HG02970 (cell line): ENCODE measurements at regions not wholly inside any gene's neighbourhood (a gene's known extent, or its start where the extent isn't known, plus 50 kb on each side); places are given as distances from the start of the nearest gene placed in this dataset.

Experiments used
- ATAC-seq: cut with Tn5 transposase; IDR thresholded peaks from one replicate; pipeline ENCODE4 v1.9.1; 2021; ENCODE audit warnings: mild to moderate bottlenecking, moderate library complexity, moderate number of reproducible peaks; ENCODE audit not compliant: unreplicated experiment, low FRiP score

DNA sequence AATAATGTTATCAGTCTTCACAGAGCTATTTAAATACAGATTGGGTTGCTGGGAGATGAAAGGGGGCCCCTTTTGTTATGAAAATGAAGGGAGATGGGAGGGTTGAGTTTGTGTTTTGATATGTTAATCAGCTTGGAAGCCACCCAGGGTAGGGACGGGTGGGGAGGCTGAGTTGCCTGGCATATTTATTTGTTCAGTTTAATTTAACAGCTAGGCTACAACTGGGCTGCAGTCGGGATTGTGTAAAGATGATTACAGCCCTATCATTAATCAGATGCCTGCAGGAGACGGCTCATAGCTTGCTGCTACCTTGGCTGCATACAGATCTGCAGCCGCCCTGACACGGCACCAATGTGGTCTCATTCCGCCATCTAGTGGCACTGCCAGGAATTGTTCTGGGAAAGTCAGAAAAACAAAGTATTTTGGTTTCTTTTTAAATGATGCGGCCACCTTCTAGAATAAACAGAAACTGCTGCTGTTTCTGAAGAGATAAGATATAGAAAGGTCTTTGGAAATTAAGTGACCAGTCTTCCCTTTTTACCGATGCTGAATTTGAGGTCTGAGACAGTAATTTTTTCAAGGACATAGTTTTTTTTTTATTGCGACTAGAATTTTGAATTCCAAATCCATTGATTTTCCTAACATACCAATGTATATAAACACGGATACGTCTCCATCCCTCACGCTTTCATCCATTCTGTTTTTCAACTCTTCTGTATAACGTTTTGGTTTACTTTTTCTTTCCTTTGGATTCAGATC is 458.0 kb upstream of the ASIC2 start:
- ATAC-seq = no peak

DNA sequence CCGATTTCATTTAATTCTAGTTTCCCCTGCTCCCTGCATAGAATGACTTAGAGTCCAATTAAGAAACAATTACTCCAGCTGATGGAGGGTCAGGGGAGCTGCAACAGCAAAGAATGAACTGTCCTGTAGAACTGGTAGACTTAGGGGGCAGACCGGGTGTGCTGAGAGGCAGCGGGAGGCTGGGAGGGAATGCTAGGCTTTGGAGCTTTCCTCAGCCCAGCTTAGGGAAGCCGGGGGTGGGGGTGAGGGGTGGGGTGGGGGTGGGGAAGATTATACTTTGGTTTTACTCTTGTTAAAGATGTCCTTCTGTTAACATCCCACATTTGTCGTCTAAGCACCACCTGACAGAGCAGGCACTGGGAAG is 458.6 kb upstream of the ASIC2 start:
- ATAC-seq = no peak

DNA sequence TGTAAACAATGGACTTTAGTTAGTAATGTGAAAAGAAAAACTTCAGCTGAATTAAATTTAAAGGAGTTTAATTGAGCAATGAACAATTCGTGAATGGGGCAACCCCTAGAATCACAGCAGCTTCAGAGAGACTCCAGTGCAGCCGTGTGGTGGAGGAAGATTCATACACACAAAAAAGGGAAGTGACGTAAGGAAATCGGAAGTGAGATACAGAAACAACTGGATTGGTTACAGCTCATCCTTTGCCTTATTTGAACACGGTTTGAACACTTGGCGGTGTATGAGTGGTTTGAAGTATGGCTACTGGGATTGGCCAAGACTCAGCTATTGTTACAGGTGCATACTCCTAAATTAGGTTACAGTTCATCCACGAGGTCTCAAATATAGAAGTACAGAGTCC is 460.4 kb upstream of the ASIC2 start:
- no peak for ATAC-seq

DNA sequence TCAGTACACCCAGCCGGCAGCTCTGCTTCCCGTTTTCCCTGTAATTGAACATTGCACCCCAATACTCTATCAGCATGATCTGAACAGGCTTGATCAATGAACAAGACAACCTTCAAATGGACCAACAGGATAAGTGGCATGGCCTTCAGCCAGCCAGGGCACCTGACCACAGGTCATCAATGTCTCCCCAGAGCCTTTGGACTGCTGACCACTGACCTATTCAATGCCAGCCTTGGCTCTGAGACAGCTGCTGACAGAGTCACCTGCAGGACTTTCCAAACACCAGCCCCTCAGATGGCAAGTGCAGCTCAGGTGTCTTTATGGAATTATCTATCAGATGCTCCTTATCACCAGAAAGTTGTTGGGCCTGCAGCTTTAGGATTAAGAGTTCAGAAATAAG is 462.9 kb upstream of the ASIC2 start:
- ATAC-seq = no peak

DNA sequence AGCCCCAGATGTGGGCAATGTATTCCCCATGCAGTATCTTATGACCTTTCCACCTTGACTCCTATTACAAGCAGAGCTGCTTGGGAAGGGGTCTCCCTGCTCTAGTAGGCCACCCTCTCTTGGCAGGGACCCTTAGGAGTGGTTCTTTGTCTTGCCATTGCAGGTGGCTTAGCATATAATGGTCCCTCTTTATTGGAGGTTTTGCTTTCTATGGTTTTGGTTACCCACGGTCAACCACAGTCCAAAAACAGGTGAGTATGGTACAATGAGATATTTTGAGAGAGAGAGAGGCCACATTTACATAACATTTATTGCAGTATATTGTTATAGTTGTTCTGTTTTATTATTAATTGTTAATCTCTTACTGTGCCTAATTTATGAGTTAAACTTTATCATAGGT is 472.8 kb upstream of the ASIC2 start:
- no peak for ATAC-seq

DNA sequence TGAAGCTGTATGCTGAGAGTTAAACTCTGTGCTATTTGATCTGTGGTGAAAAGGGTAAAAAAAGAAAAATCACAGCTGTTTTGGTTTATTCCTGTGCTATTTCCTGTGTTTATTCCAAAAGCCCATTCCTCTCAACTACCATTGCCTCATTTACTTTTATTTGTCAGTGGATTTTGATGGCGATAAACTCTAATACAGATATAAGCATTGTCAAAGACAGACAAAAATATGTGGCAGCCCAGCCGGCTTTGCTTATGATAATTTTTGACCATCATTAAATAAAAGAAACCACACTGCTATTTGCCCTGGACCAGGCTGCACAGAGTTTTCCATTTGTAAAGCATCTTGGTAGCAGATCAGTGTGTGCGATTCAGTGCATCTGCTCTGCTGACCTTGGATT is 473.6 kb upstream of the ASIC2 start:
- no peak for ATAC-seq

DNA sequence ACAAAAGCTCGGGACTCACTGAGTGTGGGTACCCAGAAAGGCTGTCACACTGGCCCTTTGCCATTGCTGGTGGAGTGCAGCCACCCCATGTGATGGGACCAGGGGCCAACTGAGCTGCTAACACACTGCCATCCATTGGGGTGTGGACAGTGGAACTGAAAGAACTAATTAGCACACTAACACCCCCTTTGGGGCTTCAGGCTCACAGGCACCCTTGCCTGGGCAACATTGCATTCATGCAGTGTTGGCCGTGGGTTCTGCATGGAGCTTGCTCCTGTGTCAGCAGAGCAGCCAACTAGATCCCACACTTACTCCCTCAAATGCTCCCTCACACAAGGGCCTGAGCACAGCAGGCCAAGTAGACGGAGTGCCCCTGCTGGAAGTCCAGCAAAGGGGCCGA is 476.0 kb upstream of the ASIC2 start:
- ATAC-seq = no peak

DNA sequence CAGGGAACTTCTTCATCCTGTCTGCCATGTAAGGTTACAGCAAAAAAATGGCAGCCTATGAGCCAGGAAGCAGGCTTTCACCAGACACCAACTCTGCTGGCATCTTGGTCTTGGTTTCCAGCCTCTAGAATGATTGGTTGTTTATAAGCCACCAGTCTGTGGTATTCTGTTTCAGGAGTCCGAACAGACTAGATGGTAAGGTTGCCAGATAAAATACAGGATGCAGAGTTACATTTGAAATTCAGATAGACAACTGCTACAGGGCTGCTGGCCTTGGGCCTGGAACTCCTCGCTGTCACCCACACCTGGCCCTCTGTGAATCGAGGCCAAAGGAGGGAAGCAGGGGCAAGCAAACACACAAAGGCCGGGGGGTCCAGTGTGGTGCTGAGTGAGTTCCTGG is 478.8 kb upstream of the CCL2 start:
- ATAC-seq = no peak

DNA sequence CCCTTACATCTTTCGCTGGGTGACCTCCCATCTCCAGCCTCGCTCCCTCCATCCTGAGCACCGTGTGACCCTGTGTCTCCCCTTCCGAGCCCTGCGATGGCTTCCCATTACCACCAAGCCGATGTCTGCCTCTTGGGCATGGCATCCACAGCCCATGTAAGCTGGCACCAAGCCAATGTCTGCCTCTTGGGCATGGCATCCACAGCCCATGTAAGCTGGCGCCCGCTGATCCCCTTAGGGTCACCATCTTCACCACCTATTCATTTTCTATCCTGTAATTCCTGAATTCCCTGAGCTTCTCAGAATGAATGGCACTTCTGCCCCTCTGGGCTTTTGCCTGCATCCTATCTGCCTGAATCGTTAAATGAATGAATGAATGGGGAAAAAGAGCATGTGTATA is 478.2 kb upstream of the CCL2 start:
- ATAC-seq = no peak

DNA sequence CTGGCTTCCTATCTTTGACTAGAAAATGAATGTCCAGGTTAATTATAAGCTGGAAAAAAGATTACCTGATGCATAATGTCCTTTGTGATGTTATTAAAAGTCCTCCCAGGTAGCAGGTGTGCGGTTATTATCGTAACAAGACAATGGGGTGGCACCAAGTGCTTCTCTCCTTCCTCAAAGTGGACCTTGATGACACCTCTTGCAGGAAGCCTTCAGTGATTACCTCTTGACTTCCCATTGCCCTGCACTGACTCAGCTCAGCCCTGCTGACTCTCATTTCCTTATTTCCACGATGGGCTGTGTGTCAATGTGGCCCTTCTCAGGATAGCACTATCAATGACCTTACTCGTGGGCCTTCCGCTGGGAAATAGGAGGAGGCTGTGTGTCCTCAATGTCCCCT is 477.4 kb upstream of the CCL2 start:
- no peak for ATAC-seq

DNA sequence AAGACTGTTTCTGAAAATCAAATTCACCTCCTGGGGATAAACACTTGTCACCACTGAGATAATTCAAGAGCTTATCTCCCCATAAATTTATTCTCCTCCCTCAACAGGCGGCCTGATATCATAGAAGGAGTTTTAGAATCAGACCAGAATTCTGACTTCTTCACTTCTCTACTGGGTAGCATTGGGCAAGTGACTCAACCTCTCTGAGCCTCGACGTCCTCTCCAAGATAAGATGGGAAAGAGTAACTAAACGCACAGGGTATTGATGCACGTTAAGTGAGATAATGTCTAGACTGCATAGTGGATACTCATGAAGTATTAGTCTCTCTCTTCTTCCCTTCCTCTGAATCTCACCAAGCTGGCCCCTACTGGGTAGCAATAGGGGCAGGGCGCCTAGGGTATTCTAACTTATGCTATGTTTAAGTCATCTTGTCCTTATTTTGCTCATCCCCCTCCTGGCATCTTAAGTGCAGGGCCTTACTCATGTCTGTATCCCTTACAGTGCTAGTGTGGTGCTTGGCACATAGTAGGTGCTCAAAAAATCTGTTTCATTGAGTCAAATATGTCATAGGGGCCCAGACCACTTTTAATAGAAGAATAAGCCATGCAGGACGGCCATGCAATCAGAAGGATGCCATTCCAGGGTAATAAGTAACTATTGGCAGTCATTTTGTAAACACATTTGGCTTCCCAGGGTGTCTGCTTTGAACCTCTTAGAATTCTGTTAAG is 476.4 kb upstream of the CCL2 start:
- ATAC-seq = no peak

DNA sequence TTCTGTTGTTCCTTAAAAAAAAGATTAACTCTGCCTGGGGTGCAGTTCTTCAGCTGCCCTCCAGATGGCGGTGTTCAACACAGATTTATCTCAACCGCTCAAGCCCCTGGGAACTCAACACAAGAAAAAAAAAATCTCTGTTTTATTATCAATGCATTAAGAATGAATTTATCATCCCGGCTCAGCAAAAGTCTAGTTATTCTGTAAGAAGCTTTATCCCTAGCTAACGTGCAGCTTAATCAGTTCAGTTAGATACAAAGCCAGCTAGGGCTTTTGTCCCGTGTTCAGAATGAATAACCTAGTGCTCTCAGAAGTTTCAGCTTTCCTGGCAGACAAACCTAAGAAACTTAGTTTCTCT is 475.9 kb upstream of the CCL2 start:
- no peak for ATAC-seq

DNA sequence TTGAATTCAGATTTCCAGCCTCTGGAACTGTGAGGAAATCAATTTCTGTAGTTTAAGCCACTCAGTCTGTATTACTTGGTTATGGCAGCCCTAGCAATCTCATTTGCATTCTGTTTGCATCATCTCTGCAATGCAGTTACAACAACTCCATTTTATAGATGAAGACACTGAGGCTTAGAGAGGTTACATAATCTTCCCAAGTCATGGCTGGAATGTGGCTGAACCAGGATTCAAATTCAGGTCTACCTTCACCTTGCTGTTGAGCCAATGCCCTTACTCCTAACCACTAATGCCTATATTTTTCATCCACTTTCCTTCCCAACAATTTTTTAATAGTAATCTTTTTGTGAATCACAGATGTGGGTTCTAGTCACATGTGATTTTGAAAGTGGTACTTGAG is 469.8 kb upstream of the CCL2 start:
- ATAC-seq = no peak

DNA sequence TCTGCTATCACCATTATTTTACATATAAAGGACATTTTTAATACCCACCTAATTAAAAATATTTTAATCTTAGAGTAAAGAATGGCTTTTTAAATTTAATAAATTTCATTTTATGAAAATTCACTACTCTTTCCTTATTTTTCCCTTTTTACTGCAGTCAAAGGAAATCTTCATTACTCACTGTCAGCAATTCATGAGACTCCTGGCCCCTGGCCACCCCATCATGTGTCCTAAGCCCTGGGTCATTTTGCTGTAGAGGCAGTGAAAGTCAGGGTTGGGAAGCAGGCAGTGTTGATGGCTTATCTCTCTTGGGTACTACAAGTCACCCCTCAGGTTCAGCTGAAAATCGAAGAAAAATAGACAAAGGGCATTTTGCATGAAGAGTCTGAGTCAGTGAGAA is 468.6 kb upstream of the CCL2 start:
- no peak for ATAC-seq

DNA sequence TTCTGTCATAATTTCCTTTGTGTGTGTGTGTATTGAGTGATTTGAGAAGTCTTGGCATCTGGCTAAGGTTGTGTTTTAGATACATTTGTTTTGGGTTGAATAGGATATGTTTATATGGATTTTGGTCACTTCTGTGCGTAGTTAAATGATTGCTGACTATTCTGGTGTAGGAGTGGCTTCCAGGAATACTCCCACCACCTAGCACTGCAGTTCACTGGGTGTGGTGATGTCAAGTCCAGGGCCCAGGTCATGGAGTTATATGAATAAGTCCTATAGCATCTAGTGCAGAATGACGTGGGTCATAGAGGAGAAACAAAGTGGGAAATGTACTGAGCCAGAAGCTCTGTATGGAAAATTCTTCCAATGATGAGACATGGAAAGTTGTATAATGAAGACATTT is 465.4 kb upstream of the CCL2 start:
- ATAC-seq = no peak

DNA sequence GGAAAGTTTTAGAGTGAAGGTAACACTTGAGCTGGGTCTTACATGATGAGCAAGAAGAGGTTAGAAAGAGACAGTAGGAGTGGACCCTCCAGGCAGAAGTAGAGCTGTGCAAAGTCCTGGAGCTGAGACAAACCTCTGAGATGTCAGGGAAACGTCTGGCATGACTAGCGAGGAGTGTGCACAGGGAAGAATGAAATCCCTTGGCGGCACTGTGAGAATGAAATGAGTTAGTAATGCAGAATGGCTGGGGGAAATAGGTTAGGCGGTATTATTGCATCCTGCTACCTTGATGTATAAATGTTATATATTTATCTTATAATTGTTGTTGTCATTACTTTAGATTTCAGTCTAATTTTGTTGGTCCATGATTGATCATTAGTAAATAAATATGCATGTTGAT is 457.9 kb upstream of the CCL2 start:
- no peak for ATAC-seq

DNA sequence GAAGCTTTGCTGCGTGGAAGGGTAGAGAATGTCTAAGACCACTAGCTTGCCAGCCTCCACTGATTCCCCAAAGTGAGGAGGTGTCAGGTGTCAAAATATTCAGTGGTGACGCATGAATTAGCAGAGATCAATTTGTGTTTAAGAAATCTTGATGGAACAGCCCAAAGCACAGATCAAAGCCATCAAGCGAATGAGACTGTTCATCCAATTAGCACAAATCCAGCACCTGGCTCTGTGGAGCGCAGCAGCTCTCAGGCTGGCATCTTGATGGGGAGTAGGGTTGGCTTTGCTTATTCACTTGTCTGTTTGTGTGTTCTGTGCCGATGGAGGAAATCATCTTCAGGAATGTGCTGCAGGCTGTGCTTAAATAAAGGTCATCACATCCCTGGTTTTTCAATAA is 456.8 kb upstream of the CCL2 start:
- no peak for ATAC-seq

DNA sequence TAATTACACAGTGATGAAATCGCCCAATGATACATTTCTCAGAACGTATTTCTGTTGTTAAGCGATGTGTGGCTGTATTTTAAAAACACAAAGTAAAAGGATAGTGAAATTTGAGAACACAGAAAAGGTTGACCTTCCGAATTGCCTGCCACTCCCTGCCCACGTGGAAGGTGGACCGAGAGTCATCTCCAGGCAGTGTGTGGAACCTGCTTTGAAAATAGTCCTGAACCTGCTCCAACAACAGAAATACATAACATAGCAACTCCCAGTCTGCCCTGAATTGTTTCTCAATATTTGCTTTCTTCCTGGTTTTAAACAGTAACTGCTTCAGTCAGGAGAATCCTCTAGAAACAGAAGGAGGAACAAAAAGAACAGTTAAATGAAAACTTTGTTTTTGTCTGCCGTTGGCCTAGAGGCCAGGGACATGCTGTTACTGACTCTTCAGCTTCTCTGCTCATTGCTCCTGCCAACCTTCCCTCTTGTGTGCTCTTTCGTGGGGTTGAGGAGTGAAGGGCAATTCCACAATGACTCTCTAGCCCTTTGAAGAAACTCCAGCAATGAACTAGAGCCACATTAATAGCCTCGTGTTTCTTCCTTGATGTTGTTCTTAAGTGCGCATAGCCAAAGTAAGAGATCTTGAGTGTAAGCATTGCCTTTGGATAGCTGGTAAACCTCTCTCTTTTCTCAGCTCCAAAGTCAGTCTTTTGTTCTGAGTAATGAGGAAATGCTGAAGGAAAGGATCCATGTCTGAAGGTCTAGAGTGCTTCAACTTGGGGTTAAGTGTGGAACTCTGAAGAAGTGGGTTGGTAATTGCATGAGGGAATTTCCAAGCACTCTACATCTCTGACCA is 452.5 kb upstream of the CCL2 start:
- ATAC-seq = no peak

DNA sequence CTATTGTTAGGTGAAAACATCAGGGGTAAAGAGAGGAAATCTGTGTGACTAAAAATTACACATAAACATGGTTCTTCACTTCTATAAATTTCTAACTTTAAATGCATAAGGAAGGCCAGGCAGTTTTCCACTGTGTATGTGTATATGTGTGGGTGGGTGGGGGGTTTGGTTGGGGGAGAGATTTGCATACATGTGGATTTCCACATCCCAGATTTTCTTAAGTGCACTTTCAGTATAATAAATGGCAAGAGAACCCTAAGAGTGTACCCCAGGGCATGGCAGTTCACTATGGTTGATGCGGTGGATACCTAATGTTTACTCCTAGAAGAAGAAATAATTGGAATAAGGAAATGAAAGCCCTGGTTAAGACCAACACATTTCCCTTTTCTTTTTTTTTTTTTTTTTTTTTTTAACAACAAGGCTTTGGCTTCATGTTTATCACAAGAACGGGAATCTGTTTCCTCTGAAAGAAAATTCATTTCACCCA is 451.8 kb upstream of the CCL2 start:
- ATAC-seq = no peak

DNA sequence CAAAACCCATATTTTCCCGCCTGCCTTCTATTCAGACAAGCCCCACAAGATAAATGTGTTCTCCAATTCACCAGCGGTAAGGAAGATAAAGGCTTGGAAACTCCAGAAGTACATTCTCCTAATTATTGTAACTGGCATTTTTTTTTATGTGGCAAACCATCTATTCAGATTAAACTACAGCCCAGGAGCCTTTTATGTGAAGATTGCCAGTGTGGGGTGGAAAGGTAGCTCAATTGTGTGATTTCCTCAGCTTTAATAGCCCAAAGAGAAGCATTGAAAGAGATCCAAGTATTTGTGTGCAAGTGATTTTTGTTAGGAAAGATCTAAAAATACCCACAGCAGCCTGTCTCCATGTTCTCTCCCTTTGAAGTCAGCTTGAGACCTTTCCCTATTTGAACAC is 451.4 kb upstream of the CCL2 start:
- no peak for ATAC-seq

DNA sequence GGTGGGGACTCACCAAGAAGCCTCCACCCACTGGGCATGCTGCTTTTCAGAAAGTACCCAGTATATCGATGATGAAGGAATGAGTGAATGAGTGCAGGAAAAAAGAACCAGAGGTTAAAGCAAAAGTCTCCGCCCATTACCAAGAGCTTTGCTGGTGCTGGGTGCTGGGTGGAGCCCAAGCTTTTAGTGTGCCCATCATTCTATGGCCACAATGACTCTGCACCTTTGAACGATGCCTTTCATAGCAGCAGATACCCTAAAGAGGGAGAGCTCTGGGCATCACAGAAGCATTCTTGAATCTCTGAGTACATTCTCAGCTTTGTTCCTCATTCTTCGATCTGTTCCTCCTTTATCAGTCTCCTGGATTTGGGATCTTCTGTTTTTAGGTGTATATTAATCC is 450.7 kb upstream of the CCL2 start:
- no peak for ATAC-seq
